B cell (primary cell): ENCODE measurements at regions not wholly inside any gene's neighbourhood (a gene's known extent, or its start where the extent isn't known, plus 50 kb on each side); places are given as distances from the start of the nearest gene placed in this dataset.
"Not testable (repeated sequence)": the region's sequence is repeated elsewhere in the genome, so short reads cannot be mapped to it uniquely, and the experiment has no call there.

Source experiments
- ATAC-seq: fragments of 200-7000 bp; cut with Tn5 transposase; one replicate; pipeline ENCODE4 v1.10.0; 2021; ENCODE audit warnings: low read depth, mild to moderate bottlenecking, moderate number of reproducible peaks, moderate library complexity
- CTCF ChIA-PET: fragments of 350-600 bp; sonication (Branson Sonifier 250); formaldehyde crosslinking; loops from one replicate; lab custom pipeline; 2021; ENCODE audit warnings: antibody characterized with exemption, inconsistent platforms; lab: Charles Lee
- POLR2A ChIA-PET: fragments of 350-600 bp; sonication (Branson Sonifier 250); formaldehyde crosslinking; loops from one replicate; lab custom pipeline; 2021; ENCODE audit warnings: antibody characterized with exemption; lab: Charles Lee
- DNase-seq: peaks from one replicate; pipeline ENCODE4 v3.0.0; 2013
- H2AFZ ChIP-seq: 2 replicates; pipeline ENCODE4 v1.6.1; 2012; ENCODE audit warnings: mild to moderate bottlenecking, low read depth, low read length; ENCODE audit not compliant: insufficient read depth, poor library complexity, severe bottlenecking
- H3K27ac ChIP-seq, 2 donors: 1 replicate in 1 of 2; 2 replicates in 1 of 2; pipeline ENCODE4 v1.5.1; 2012 to 2013; ENCODE audit warnings: low read length in 2 of 2, mild to moderate bottlenecking in 2 of 2, moderate library complexity in 1 of 2
- H3K27me3 ChIP-seq, 4 experiments: fragments of 200-600 bp in 1 of 4; sonication (generic) in 1 of 4; replicated peaks in 1 of 4; 1 replicate in 2 of 4; 2 replicates in 2 of 4; pipeline versions ENCODE4 v1.6.1 to v1.7.0; 2013 to 2016; ENCODE audit warnings: low read length in 3 of 4, mild to moderate bottlenecking in 2 of 4, mixed read lengths in 1 of 4, moderate library complexity in 1 of 4; ENCODE audit not compliant: insufficient read depth in 4 of 4, control insufficient read depth in 3 of 4; ENCODE audit errors: control extremely low read depth in 1 of 4
- H3K36me3 ChIP-seq, 2 experiments: replicated peaks in 1 of 2; 1 replicate in 1 of 2; 2 replicates in 1 of 2; pipeline versions ENCODE4 v1.6.1 to v1.7.1; 2013; ENCODE audit warnings: low read length in 1 of 2; ENCODE audit not compliant: insufficient read depth in 2 of 2, control insufficient read depth in 1 of 2; ENCODE audit errors: control extremely low read depth in 1 of 2, extremely low read depth in 1 of 2
- H3K4me1 ChIP-seq, 2 donors: fragments of 200-600 bp in 1 of 2; sonication (generic) in 1 of 2; 1 replicate in 1 of 2; 2 replicates in 1 of 2; pipeline versions ENCODE4 v1.5.1 to v1.6.1; 2013 to 2017; ENCODE audit warnings: low read length in 2 of 2; ENCODE audit not compliant: control insufficient read depth in 2 of 2, insufficient read depth in 2 of 2
- H3K4me2 ChIP-seq: replicated peaks from 2 replicates; pipeline ENCODE3; 2012; ENCODE audit warnings: mild to moderate bottlenecking, low read depth, low read length; ENCODE audit not compliant: poor library complexity, severe bottlenecking
- H3K4me3 ChIP-seq, 5 experiments: fragments of 200-600 bp in 1 of 5; sonication (generic) in 1 of 5; 1 replicate in 3 of 5; 2 replicates in 2 of 5; pipeline versions ENCODE4 v1.5.1 to v1.7.0; 2011 to 2016; ENCODE audit warnings: low read length in 4 of 5, mild to moderate bottlenecking in 4 of 5, low read depth in 2 of 5, control low read depth in 1 of 5, moderate library complexity in 1 of 5; ENCODE audit not compliant: insufficient read depth in 1 of 5; ENCODE audit errors: control extremely low read depth in 1 of 5, extremely low read depth in 1 of 5
- H3K79me2 ChIP-seq: fragments of 200-600 bp; sonication (generic); one replicate; pipeline ENCODE4 v1.6.0; 2016; ENCODE audit warnings: low read length; ENCODE audit not compliant: control insufficient read depth, insufficient read depth
- H3K9ac ChIP-seq: fragments of 200-600 bp; sonication (generic); 2 replicates; pipeline ENCODE4 v1.6.1; 2017; ENCODE audit warnings: mild to moderate bottlenecking, low read length, moderate library complexity
- H3K9me3 ChIP-seq, 3 donors: one replicate each; pipeline versions ENCODE4 v1.6.1 to v1.7.1; 2013; ENCODE audit warnings: low read length in 2 of 3; ENCODE audit not compliant: control insufficient read depth in 2 of 3, insufficient read depth in 1 of 3; ENCODE audit errors: control extremely low read depth in 1 of 3
- H4K20me1 ChIP-seq: 2 replicates; pipeline ENCODE4 v1.6.0; 2012; ENCODE audit warnings: mild to moderate bottlenecking, low read length; ENCODE audit not compliant: insufficient read depth, control insufficient read depth, poor library complexity, severe bottlenecking
- H3K27ac Mint-ChIP-seq: one replicate; pipeline ENCODE4 v1.8.0; 2021; ENCODE audit warnings: mixed read lengths
- H3K27me3 Mint-ChIP-seq: one replicate; pipeline ENCODE4 v1.8.0; 2021; ENCODE audit warnings: mixed read lengths
- H3K4me1 Mint-ChIP-seq: one replicate; pipeline ENCODE4 v1.8.0; 2021; ENCODE audit warnings: mixed read lengths
- H3K4me3 Mint-ChIP-seq: one replicate; pipeline ENCODE4 v1.8.0; 2021; ENCODE audit warnings: mixed read lengths
- H3K9me3 Mint-ChIP-seq: one replicate; pipeline ENCODE4 v1.8.0; 2022; ENCODE audit warnings: mixed read lengths; ENCODE audit not compliant: insufficient read depth
- EZH2 ChIP-seq: IDR thresholded peaks from 2 replicates; pipeline ENCODE4 v1.6.1; 2012; ENCODE audit warnings: borderline replicate concordance, low read depth, mild to moderate bottlenecking, moderate library complexity, low read length; ENCODE audit not compliant: insufficient read depth, poor library complexity, severe bottlenecking
- whole genome bisulfite sequencing: methylation state at CpG from one replicate; pipeline ENCODE4 v1.1.5; 2013; ENCODE audit warnings: missing lambda C conversion rate; ENCODE audit not compliant: insufficient coverage; 5-methylcytosine and 5-hydroxymethylcytosine counted together
- intact Hi-C: fragments of 100-400 bp; cut with micrococcal nuclease; formaldehyde crosslinking; loops from one replicate; pipeline ENCODE4 v1.10.0; 2022
- TF ChIP-seq, protein P1 (sequence below): fragments of 200-600 bp; IDR thresholded peaks from one replicate; pipeline ENCODE4 v1.8.0; 2022; ENCODE audit warnings: antibody characterized with exemption, mild to moderate bottlenecking

- ChIA-PET CTCF (no interaction called here), POLR2A (no interaction called here)
- Histone ChIP-seq H3K9ac (no peak overlapping the region), H3K79me2 (no peaks in the 10 kb centered on the region), H3K27me3 (peaks cover 0 to 2% (median 0%) of the 10 kb centered on the region in 4 experiments), H3K4me3 (no peak overlapping the region), H3K4me1 (no peaks in the 10 kb centered on the region), H3K27ac (no peak overlapping the region), H2AFZ (no peak overlapping the region), H3K4me2 (no peak overlapping the region), H3K36me3 (no peaks in the 10 kb centered on the region), H4K20me1 (no peaks in the 10 kb centered on the region), H3K9me3 (no peaks in the 10 kb centered on the region)
- no peaks in the 10 kb centered on the region for H3K4me1 Mint-ChIP-seq
- H3K4me3 Mint-ChIP-seq = no peak overlapping the region
- no peak overlapping the region for H3K27ac Mint-ChIP-seq
- no CpG with 5 or more reads among the region's 2 CpGs for WGBS
- peaks cover 3% of the 10 kb centered on the region for H3K27me3 Mint-ChIP-seq
- TF ChIP-seq, protein P1, sequence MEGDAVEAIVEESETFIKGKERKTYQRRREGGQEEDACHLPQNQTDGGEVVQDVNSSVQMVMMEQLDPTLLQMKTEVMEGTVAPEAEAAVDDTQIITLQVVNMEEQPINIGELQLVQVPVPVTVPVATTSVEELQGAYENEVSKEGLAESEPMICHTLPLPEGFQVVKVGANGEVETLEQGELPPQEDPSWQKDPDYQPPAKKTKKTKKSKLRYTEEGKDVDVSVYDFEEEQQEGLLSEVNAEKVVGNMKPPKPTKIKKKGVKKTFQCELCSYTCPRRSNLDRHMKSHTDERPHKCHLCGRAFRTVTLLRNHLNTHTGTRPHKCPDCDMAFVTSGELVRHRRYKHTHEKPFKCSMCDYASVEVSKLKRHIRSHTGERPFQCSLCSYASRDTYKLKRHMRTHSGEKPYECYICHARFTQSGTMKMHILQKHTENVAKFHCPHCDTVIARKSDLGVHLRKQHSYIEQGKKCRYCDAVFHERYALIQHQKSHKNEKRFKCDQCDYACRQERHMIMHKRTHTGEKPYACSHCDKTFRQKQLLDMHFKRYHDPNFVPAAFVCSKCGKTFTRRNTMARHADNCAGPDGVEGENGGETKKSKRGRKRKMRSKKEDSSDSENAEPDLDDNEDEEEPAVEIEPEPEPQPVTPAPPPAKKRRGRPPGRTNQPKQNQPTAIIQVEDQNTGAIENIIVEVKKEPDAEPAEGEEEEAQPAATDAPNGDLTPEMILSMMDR = no peak
- no peak for TF ChIP-seq EZH2
- ATAC-seq (no peak), DNase-seq (no peak)
- no peaks in the 10 kb centered on the region for H3K9me3 Mint-ChIP-seq
- intact Hi-C loops = no loop called here
These were observed 58.9 kb upstream of the SPP1 start for GRCh38 chr4:87916626-87917025.

DNA sequence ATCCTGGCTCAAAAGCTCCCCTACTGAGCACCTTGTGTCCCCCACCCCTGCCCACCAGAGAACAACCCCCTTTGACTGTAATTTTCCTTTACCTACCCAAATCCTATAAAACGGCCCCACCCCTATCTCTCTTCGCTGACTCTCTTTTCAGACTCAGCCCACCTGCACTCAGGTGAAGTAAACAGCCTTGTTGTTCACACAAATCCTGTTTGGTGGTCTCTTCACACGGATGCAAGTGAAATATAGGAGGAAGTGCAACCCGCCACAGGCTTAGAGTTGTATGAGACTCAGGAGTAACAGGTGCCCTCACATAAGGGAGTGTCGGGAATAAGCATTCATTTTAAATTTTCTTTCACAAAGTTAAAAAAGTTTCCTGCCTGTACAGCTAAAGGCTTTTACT is 57.6 kb upstream of the SPP1 start:
- H3K4me1 ChIP-seq, H3K27ac ChIP-seq, H3K9ac ChIP-seq, H2AFZ ChIP-seq, intact Hi-C loops, H3K9me3 ChIP-seq, H3K27me3 Mint-ChIP-seq, H3K4me2 ChIP-seq, DNase-seq, H3K79me2 ChIP-seq, H3K36me3 ChIP-seq, H3K4me1 Mint-ChIP-seq, CTCF ChIA-PET, H3K9me3 Mint-ChIP-seq, H3K27me3 ChIP-seq, H4K20me1 ChIP-seq, H3K27ac Mint-ChIP-seq, ATAC-seq, POLR2A ChIA-PET, H3K4me3 ChIP-seq, H3K4me3 Mint-ChIP-seq: not testable (repeated sequence)
- 29% methylated on average over 2 of the region's 5 CpGs for WGBS
